B cell (primary cell): ENCODE measurements at regions not wholly inside any gene's neighbourhood (a gene's known extent, or its start where the extent isn't known, plus 50 kb on each side); places are given as distances from the start of the nearest gene placed in this dataset.

Experiments
- CTCF ChIP-seq: fragments of 200-600 bp; IDR thresholded peaks from one replicate; pipeline ENCODE4 v1.8.0; 2022; ENCODE audit warnings: antibody characterized with exemption, mild to moderate bottlenecking
- EZH2 ChIP-seq: IDR thresholded peaks from 2 replicates; pipeline ENCODE4 v1.6.1; 2012; ENCODE audit warnings: borderline replicate concordance, low read depth, mild to moderate bottlenecking, moderate library complexity, low read length; ENCODE audit not compliant: insufficient read depth, poor library complexity, severe bottlenecking

GRCh38 chr5:54862036-54862435 lies 123.4 kb downstream of the ESM1 start:
- TF ChIP-seq CTCF (no peak), EZH2 (no peak)
